Non-pigmented ciliary epithelial cell (primary cell): ENCODE measurements at regions not wholly inside any gene's neighbourhood (a gene's known extent, or its start where the extent isn't known, plus 50 kb on each side); places are given as distances from the start of the nearest gene placed in this dataset.

Source experiments
- DNase-seq: peaks from one replicate; pipeline ENCODE4 v3.0.0-alpha.2; 2010; ENCODE audit warnings: low read depth

GRCh38 chr14:94682736-94683135, 70.5 kb downstream of the SERPINA3 start:
- no peak for DNase-seq

DNA sequence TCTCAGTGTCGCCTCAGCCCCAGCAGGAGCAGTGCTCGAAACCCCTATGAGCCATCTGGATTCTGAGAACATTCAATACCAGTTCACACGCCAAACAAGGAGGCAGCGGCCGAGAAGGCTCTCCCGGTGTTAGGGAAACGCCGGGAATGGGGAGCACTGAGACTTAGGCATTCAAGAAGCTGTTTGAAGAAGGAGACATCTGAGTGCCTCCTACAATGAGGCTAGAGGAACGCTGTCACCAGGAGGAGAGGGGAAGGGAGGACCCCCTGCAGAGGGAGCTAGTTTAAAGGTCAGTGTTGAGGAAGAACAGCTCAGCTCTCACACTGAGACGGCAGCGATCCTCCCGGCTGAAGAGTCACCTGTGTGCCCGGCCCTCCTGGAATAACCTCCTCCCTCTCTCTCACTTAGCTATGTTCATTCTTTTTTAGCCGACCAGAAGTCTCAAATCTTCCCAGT, 69.9 kb downstream of the SERPINA3 start:
- no peak for DNase-seq

GRCh38 chr14:94681300-94682060, 69.3 kb downstream of the SERPINA3 start:
- DNase-seq: no peak

DNA sequence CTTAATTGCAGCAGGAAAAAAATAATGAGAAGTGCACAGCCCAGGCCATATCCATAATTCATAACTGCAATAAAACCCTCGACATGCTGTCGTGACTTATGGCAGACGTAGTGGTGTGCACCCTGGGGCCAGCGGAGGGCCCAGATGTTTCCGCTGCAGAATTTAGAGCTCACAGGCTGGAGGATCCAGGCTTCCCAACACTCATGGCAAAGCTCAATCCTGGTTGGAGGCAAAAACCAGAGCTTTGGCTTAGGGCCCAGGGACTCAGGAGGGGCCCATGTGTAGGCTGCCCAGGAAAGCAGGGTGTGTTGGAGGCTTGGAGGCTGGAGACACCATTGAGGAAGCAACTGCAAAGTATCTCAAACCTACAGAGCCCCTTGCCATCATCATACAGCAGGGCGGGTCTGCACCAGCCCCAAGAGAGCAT, 68.7 kb downstream of the SERPINA3 start:
- no peak for DNase-seq

DNA sequence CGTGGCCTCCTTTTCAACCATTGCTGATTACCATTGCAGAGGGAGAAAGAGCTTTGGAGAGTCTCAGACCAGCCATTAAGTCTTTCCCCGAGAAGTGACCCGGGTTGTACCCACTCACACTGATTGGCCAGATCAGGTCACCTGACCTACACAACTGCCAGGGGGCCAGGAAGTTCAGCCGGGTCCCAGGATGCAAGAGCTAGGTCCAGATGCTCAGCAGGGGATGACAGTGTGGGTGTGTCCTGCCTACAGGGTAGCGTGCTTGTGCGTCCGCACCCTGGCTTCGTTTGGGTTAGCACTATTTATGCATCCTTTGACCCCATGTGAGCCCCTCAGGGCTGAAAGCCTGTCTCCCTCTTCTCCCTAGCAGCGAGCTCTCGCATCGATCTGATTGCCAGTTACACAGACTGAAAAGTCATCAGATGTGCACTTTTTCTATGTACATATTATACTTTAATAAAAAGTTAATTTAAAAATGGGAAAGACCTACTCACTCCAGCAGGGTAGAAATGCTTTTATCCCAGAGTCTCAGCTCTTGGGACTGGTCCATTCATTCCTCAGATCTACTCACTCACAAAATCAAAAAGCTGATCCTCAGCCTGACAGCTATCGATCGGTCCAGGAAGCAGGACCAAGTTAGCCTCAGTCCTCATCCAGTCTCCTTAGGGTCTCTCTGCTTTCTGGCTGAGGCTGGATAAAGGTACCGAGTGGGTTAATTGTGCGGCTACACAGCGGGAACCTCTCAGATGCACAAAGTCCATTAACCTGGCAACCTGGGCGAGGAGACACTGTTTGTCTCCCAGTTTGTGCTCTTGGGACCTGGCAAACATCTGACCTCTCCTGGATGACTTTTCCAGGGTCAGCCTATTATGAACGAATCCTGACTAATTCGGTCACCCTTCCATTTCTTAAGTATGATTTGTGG, 68.0 kb downstream of the SERPINA3 start:
- DNase-seq: no peak

GRCh38 chr14:94679106-94679810, 67.1 kb downstream of the SERPINA3 start:
- DNase-seq: no peak

DNA sequence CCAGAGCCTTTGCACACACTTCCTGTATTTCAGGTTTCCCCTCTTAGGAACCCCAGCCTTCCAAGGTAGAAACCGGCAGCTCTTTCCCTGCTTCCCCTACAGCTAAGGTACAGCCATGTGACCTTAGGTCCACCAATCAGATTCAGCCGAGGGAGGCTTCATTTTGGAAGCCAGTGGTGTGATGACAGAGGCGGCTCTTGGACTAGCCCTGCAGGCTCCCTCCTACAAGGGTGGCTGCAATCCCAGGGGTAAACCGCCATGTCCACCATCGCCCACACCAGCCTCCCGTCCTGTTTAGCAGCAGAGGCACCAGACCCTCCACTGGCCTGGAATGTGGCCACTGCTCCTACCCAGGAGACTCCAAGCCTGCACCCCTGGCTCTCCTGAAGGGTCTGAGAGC, 65.6 kb downstream of the SERPINA3 start:
- DNase-seq: no peak

- no peak for DNase-seq
Measured at GRCh38 chr14:94677213-94677612, 65.0 kb downstream of the SERPINA3 start.

DNA sequence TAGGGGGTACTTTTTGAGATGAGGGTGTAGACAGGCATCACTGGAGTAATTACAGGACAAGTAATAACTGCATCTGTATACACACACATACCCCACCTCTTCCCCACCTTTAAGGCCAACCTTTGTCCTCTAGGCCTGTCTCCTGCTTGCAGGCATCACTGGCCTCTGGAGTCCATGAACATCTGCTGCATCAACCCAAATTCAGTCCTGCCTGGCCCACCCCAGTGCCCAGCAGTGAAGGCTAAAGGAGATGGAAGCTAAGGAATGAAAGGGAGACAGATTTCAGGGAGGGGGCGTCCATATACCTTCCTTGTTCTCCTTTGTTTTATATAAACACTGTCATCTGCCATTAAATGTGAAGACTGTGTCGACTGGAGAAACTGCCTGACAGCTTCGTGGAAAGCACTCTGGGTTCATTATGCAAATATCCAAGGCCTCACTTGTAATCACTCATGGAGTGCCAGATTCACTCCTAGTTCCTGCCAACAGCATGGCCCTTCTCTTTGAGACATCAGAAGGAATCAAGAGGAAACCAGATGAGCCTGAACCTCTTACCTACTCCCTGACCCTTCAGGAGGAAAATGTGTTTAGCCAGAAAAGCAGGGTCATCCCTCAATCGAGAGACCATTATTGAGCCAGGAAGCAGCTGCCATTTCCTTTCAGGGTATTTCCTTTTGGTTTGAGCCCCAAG, 64.4 kb downstream of the SERPINA3 start:
- no peak for DNase-seq

DNA sequence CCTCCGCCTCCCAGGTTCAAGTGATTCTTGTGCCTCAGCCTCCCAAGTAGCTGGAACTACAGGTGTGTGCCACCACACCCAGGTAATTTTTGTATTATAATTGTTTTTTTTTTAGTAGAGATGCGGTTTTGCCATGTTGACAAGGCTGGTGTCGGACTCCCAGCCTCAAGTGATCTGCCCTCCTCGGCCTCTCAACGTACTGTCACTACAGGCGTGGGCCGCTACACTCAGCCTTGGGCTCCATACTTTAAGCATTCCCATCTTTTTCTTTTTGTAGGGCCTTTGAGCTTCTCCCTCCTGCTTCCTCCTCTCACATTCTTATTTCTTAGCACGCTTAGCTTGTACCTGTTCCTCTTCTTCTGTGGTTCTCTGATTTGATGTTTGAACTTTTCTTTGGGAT, 62.8 kb downstream of the SERPINA3 start:
- no peak for DNase-seq

DNA sequence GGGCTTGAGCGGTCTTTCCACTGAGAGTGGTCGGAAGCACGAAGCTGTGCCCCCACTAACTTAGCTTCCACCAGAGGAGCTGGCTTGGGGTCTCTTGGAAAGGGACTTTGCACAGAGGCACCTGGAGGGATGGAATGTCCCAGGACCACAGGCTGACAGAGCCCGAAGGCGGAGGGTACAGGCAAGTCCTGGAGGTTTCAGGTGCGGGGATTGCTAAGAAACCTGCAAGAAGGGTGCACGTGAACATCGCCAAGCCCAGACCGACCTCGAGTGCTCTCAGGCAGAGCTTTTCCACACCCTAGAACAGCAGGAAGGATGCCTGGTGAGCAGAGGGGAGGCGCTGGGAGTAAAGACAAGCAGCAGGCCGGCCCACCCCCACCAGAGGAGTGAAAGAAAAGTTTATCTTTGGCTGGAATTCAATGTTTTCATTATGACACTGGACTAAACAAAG, 61.6 kb downstream of the SERPINA3 start:
- peak; percentile 22 for DNase-seq
